ENCODE measurements at regions not wholly inside any gene's neighbourhood (a gene's known extent, or its start where the extent isn't known, plus 50 kb on each side); places are given as distances from the start of the nearest gene placed in this dataset.
"Not testable (repeated sequence)": the region's sequence is repeated elsewhere in the genome, so short reads cannot be mapped to it uniquely, and the experiment has no call there.

- DNase-seq = no peak
Observed at GRCh38 chr4:159552979-159553768, 450.3 kb downstream of the RAPGEF2 start.

GRCh38 chr4:159555873-159556272, 453.0 kb downstream of the RAPGEF2 start:
- DNase-seq = no peak

GRCh38 chr4:159562366-159562765, 459.5 kb downstream of the RAPGEF2 start:
- no peak for DNase-seq

GRCh38 chr4:159563257-159563656, 460.4 kb downstream of the RAPGEF2 start:
- no peak for DNase-seq

- no peak for DNase-seq
Observed at GRCh38 chr4:159564615-159565014, 461.7 kb downstream of the RAPGEF2 start.

- DNase-seq = no peak
Observed at GRCh38 chr4:159566786-159567185, 463.9 kb downstream of the RAPGEF2 start.

GRCh38 chr4:159577241-159577640, 474.4 kb downstream of the RAPGEF2 start:
- no peak for DNase-seq

GRCh38 chr4:159582685-159583084, 479.8 kb downstream of the RAPGEF2 start:
- no peak for DNase-seq

GRCh38 chr4:159592898-159593556, 490.1 kb downstream of the RAPGEF2 start:
- no peak for DNase-seq

- no peak for DNase-seq
Observed at GRCh38 chr4:159593681-159594080, 490.8 kb downstream of the RAPGEF2 start.

- no peak for DNase-seq
Observed at GRCh38 chr4:159594576-159594975, 491.7 kb downstream of the RAPGEF2 start.

GRCh38 chr4:159595101-159595500, 492.2 kb downstream of the RAPGEF2 start:
- DNase-seq = not testable (repeated sequence)

GRCh38 chr4:159598602-159599001, 495.7 kb downstream of the RAPGEF2 start:
- no peak for DNase-seq

- no peak for DNase-seq
Observed at GRCh38 chr4:159600061-159600460, 497.2 kb downstream of the RAPGEF2 start.

- no peak for DNase-seq
Observed at GRCh38 chr4:159604781-159605180, 501.9 kb downstream of the RAPGEF2 start.

- DNase-seq = no peak
Observed at GRCh38 chr4:159606835-159607234, 504.0 kb downstream of the RAPGEF2 start.

GRCh38 chr4:159607809-159608208, 504.9 kb downstream of the RAPGEF2 start:
- no peak for DNase-seq

GRCh38 chr4:159608436-159608835, 505.6 kb downstream of the RAPGEF2 start:
- no peak for DNase-seq

GRCh38 chr4:159632031-159632430, 529.2 kb downstream of the RAPGEF2 start:
- DNase-seq = no peak

GRCh38 chr4:159639671-159640323, 536.9 kb downstream of the RAPGEF2 start:
- no peak for DNase-seq

- DNase-seq = no peak
Observed at GRCh38 chr4:159649237-159649636, 546.4 kb downstream of the RAPGEF2 start.

- no peak for DNase-seq
Observed at GRCh38 chr4:159652871-159653270, 550.0 kb downstream of the RAPGEF2 start.

- DNase-seq = no peak
Observed at GRCh38 chr4:159655547-159655946, 552.7 kb downstream of the RAPGEF2 start.

- DNase-seq = no peak
Observed at GRCh38 chr4:159669094-159669493, 566.2 kb downstream of the RAPGEF2 start.
